OCI-LY1 (cell line): ENCODE measurements at regions not wholly inside any gene's neighbourhood (a gene's known extent, or its start where the extent isn't known, plus 50 kb on each side); places are given as distances from the start of the nearest gene placed in this dataset.

ENCODE experiments used
- H2AFZ ChIP-seq: fragments of 200-600 bp; sonication (generic), shearing (Covaris generic); 2 replicates; pipeline ENCODE4 v1.6.0; 2014; ENCODE audit warnings: antibody characterized with exemption, mild to moderate bottlenecking, low read length
- H3F3A ChIP-seq: fragments of 200-600 bp; sonication (generic), shearing (Covaris generic); 2 replicates; pipeline ENCODE4 v1.6.0; 2014; ENCODE audit warnings: mild to moderate bottlenecking, antibody characterized with exemption, low read length, moderate library complexity; ENCODE audit not compliant: insufficient read depth
- H3K27ac ChIP-seq: fragments of 200-600 bp; sonication (generic); 2 replicates; pipeline ENCODE4 v1.5.1; 2014; ENCODE audit warnings: low read length, mixed run types, mild to moderate bottlenecking, low read depth; ENCODE audit not compliant: poor library complexity, severe bottlenecking
- H3K27me3 ChIP-seq: fragments of 200-600 bp; sonication (generic); 2 replicates; pipeline ENCODE4 v1.6.0; 2014; ENCODE audit warnings: antibody characterized with exemption, mild to moderate bottlenecking, low read length, moderate library complexity; ENCODE audit not compliant: insufficient read depth
- H3K36me3 ChIP-seq: fragments of 200-600 bp; sonication (generic); 2 replicates; pipeline ENCODE4 v1.6.1; 2014; ENCODE audit warnings: mild to moderate bottlenecking, antibody characterized with exemption, low read length, moderate library complexity, mixed read lengths; ENCODE audit not compliant: insufficient read depth
- H3K4me1 ChIP-seq: fragments of 200-600 bp; sonication (generic); 2 replicates; pipeline ENCODE4 v1.5.1; 2014; ENCODE audit warnings: mild to moderate bottlenecking, low read length, moderate library complexity; ENCODE audit not compliant: insufficient read depth, severe bottlenecking
- H3K4me2 ChIP-seq: fragments of 200-600 bp; sonication (generic), shearing (Covaris generic); 2 replicates; pipeline ENCODE4 v1.6.1; 2014; ENCODE audit warnings: low read length
- H3K4me3 ChIP-seq: fragments of 200-600 bp; sonication (generic); 2 replicates; pipeline ENCODE4 v1.5.1; 2014; ENCODE audit warnings: low read length, low read depth, mild to moderate bottlenecking, mixed read lengths; ENCODE audit not compliant: poor library complexity, severe bottlenecking
- H3K79me2 ChIP-seq: fragments of 200-600 bp; shearing (Covaris generic); 2 replicates; pipeline ENCODE4 v1.6.1; 2016; ENCODE audit warnings: mixed run types, low read length, mixed read lengths; ENCODE audit not compliant: insufficient read depth
- H3K9ac ChIP-seq: fragments of 200-600 bp; sonication (generic), shearing (Covaris generic); 2 replicates; pipeline ENCODE4 v1.6.1; 2014; ENCODE audit warnings: mild to moderate bottlenecking, low read length, mixed read lengths
- H3K9me2 ChIP-seq: fragments of 200-600 bp; sonication (generic), shearing (Covaris generic); 2 replicates; pipeline ENCODE4 v1.6.1; 2014; ENCODE audit warnings: low read depth, mild to moderate bottlenecking, low read length, mixed read lengths
- H3K9me3 ChIP-seq: fragments of 200-600 bp; shearing (Covaris generic); 2 replicates; pipeline ENCODE4 v1.6.1; 2014; ENCODE audit warnings: low read length, mixed read lengths
- H4K20me1 ChIP-seq: fragments of 200-600 bp; sonication (generic), shearing (Covaris generic); 2 replicates; pipeline ENCODE4 v1.6.0; 2016; ENCODE audit warnings: mild to moderate bottlenecking, low read length; ENCODE audit not compliant: insufficient read depth
- CTCF ChIP-seq: fragments of 200-600 bp; sonication (generic), shearing (Covaris generic); IDR thresholded peaks from 2 replicates; pipeline ENCODE4 v1.5.1; 2017; ENCODE audit warnings: mild to moderate bottlenecking, antibody characterized with exemption, low read length, moderate library complexity, mixed read lengths
- EZH2 ChIP-seq: fragments of 200-600 bp; sonication (generic), shearing (Covaris generic); IDR thresholded peaks from 2 replicates; pipeline ENCODE4 v1.8.0; 2017; ENCODE audit warnings: borderline replicate concordance, mixed run types, mild to moderate bottlenecking, antibody characterized with exemption, low read length, moderate library complexity, mixed read lengths

GRCh38 chr2:122263746-122264145 is 508.3 kb downstream of the TSN start:
- no peaks in the 10 kb centered on the region for H3K4me1 ChIP-seq
- no peaks in the 10 kb centered on the region for H4K20me1 ChIP-seq
- H2AFZ ChIP-seq: no peak overlapping the region
- no peak for TF ChIP-seq EZH2
- no peaks in the 10 kb centered on the region for H3K79me2 ChIP-seq
- H3K4me3 ChIP-seq: no peak overlapping the region
- H3K27me3 ChIP-seq: no peaks in the 10 kb centered on the region
- no peak overlapping the region for H3K9ac ChIP-seq
- no peak overlapping the region for H3K27ac ChIP-seq
- H3K9me2 ChIP-seq: no peaks in the 10 kb centered on the region
- H3K4me2 ChIP-seq: no peak overlapping the region
- H3F3A ChIP-seq: no peaks in the 10 kb centered on the region
- H3K9me3 ChIP-seq: no peaks in the 10 kb centered on the region
- H3K36me3 ChIP-seq: no peaks in the 10 kb centered on the region

GRCh38 chr2:122266636-122267035 is 511.2 kb downstream of the TSN start:
- Histone ChIP-seq H3K27ac (no peak overlapping the region), H3K36me3 (no peaks in the 10 kb centered on the region), H3K9me2 (no peaks in the 10 kb centered on the region), H4K20me1 (no peaks in the 10 kb centered on the region), H2AFZ (no peak overlapping the region), H3K4me2 (no peak overlapping the region), H3F3A (no peaks in the 10 kb centered on the region), H3K4me1 (no peaks in the 10 kb centered on the region), H3K9ac (no peak overlapping the region), H3K4me3 (no peak overlapping the region), H3K79me2 (no peaks in the 10 kb centered on the region), H3K27me3 (no peaks in the 10 kb centered on the region), H3K9me3 (no peaks in the 10 kb centered on the region)
- TF ChIP-seq EZH2 (no peak), CTCF (no peak)

GRCh38 chr2:122267947-122268346 is 512.5 kb downstream of the TSN start:
- H3K36me3 ChIP-seq: no peaks in the 10 kb centered on the region
- no peak overlapping the region for H3K4me2 ChIP-seq
- no peaks in the 10 kb centered on the region for H3K27me3 ChIP-seq
- no peaks in the 10 kb centered on the region for H3K79me2 ChIP-seq
- no peaks in the 10 kb centered on the region for H4K20me1 ChIP-seq
- H3K9ac ChIP-seq: no peak overlapping the region
- no peak overlapping the region for H3K27ac ChIP-seq
- no peak overlapping the region for H2AFZ ChIP-seq
- no peak overlapping the region for H3K4me3 ChIP-seq
- TF ChIP-seq EZH2: no peak
- TF ChIP-seq CTCF: no peak
- no peaks in the 10 kb centered on the region for H3K9me3 ChIP-seq
- H3F3A ChIP-seq: no peaks in the 10 kb centered on the region
- H3K4me1 ChIP-seq: no peaks in the 10 kb centered on the region
- no peaks in the 10 kb centered on the region for H3K9me2 ChIP-seq

GRCh38 chr2:122273785-122274419 is 518.5 kb downstream of the TSN start:
- Histone ChIP-seq H4K20me1 (no peaks in the 10 kb centered on the region), H3F3A (0 out of 2 replicates have a peak, but pooled peaks cover 3% of the 10 kb centered on the region), H3K36me3 (no peaks in the 10 kb centered on the region), H3K9me3 (no peaks in the 10 kb centered on the region), H3K4me2 (no peak overlapping the region), H3K27ac (no peak overlapping the region), H3K9ac (no peak overlapping the region), H3K4me1 (no peaks in the 10 kb centered on the region), H3K79me2 (no peaks in the 10 kb centered on the region), H3K4me3 (no peak overlapping the region), H3K27me3 (no peaks in the 10 kb centered on the region), H2AFZ (no peak overlapping the region), H3K9me2 (no peaks in the 10 kb centered on the region)
- TF ChIP-seq EZH2: no peak
- no peak for TF ChIP-seq CTCF
